T follicular helper cell (primary cell): ENCODE measurements at regions not wholly inside any gene's neighbourhood (a gene's known extent, or its start where the extent isn't known, plus 50 kb on each side); places are given as distances from the start of the nearest gene placed in this dataset.
"Not testable (repeated sequence)": the region's sequence is repeated elsewhere in the genome, so short reads cannot be mapped to it uniquely, and the experiment has no call there.

ENCODE experiments used
- DNase-seq: peaks from one replicate; pipeline ENCODE4 v3.0.0-alpha.2; 2020; ENCODE audit warnings: low read depth

- DNase-seq, result not testable (repeated sequence)
Observed at GRCh38 chr2:91628471-91628870, 2937.0 kb downstream of the RPIA start.

GRCh38 chr2:91657193-91657592 is 2965.7 kb downstream of the RPIA start:
- not testable (repeated sequence) for DNase-seq

GRCh38 chr2:91658336-91658735 is 2966.9 kb downstream of the RPIA start:
- DNase-seq, result not testable (repeated sequence)

- not testable (repeated sequence) for DNase-seq
Observed at GRCh38 chr2:91659189-91659916, 2967.9 kb downstream of the RPIA start.

- not testable (repeated sequence) for DNase-seq
Observed at GRCh38 chr2:91659917-91660275, 2968.4 kb downstream of the RPIA start.

- not testable (repeated sequence) for DNase-seq
Observed at GRCh38 chr2:91667341-91667740, 2975.9 kb downstream of the RPIA start.

- not testable (repeated sequence) for DNase-seq
Observed at GRCh38 chr2:91685541-91685940, 2994.1 kb downstream of the RPIA start.

- DNase-seq, result not testable (repeated sequence)
Observed at GRCh38 chr2:91686046-91686445, 2994.6 kb downstream of the RPIA start.
